H1 (cell line): ENCODE measurements at regions not wholly inside any gene's neighbourhood (a gene's known extent, or its start where the extent isn't known, plus 50 kb on each side); places are given as distances from the start of the nearest gene placed in this dataset.

Experiments used
- CTCF ChIA-PET: fragments of 300-600 bp; sonication (Branson Sonifier 250); formaldehyde crosslinking; loops from one replicate; lab custom pipeline; 2021; ENCODE audit not compliant: partially characterized antibody; lab: Charles Lee
- POLR2A ChIA-PET: fragments of 300-600 bp; sonication (Branson Sonifier 250); formaldehyde crosslinking; loops from one replicate; lab custom pipeline; 2021; ENCODE audit warnings: inconsistent platforms; ENCODE audit not compliant: partially characterized antibody; lab: Charles Lee
- DNase-seq, 2 experiments: peaks; one replicate each; pipeline versions ENCODE4 v3.0.0 to v3.0.0-alpha.2; 2010 to 2022; ENCODE audit warnings: low spot score in 2 of 2, low read depth in 1 of 2, mixed read lengths in 1 of 2
- FAIRE-seq: peaks from 2 replicates; lab custom pipeline; 2011; peaks lifted over from hg19 to GRCh38; lab: Jason Lieb, UNC
- H2AFZ ChIP-seq: 2 replicates; pipeline ENCODE4 v1.8.1; 2012; ENCODE audit warnings: low read length, inconsistent platforms
- H2AK5ac ChIP-seq: 2 replicates; pipeline ENCODE4 v1.6.1; 2013; ENCODE audit warnings: low read depth, low read length
- H2BK120ac ChIP-seq: replicated peaks from 2 replicates; pipeline ENCODE3; 2013; ENCODE audit warnings: low read depth, low read length, inconsistent platforms
- H2BK12ac ChIP-seq: 2 replicates; pipeline ENCODE4 v1.6.1; 2013; ENCODE audit warnings: low read depth, low read length
- H2BK15ac ChIP-seq: 2 replicates; pipeline ENCODE4 v1.6.1; 2013; ENCODE audit warnings: low read length
- H2BK20ac ChIP-seq: 2 replicates; pipeline ENCODE4 v1.6.1; 2013; ENCODE audit warnings: low read length
- H2BK5ac ChIP-seq: 2 replicates; pipeline ENCODE4 v1.6.1; 2013; ENCODE audit warnings: low read depth, low read length
- H3K14ac ChIP-seq: 2 replicates; pipeline ENCODE4 v1.6.1; 2013; ENCODE audit warnings: inconsistent platforms; ENCODE audit not compliant: insufficient read length
- H3K18ac ChIP-seq: 2 replicates; pipeline ENCODE4 v1.6.1; 2013; ENCODE audit warnings: low read length; ENCODE audit errors: extremely low read depth
- H3K23ac ChIP-seq: 2 replicates; pipeline ENCODE4 v1.6.1; 2013; ENCODE audit warnings: inconsistent platforms; ENCODE audit not compliant: insufficient read length
- H3K23me2 ChIP-seq: 2 replicates; pipeline ENCODE4 v1.6.1; 2013; ENCODE audit warnings: low read depth, low read length
- H3K27ac ChIP-seq: 2 replicates; pipeline ENCODE4 v1.6.1; 2011; ENCODE audit warnings: low read depth, low read length, inconsistent platforms
- H3K27me3 ChIP-seq, 4 experiments: replicated peaks in 1 of 4; 1 replicate in 1 of 4; 2 replicates in 3 of 4; pipeline versions ENCODE4 v1.6.1 to v1.8.1; 2011 to 2013; ENCODE audit warnings: low read length in 3 of 4, mild to moderate bottlenecking in 3 of 4, inconsistent platforms in 2 of 4, mixed read lengths in 2 of 4, moderate library complexity in 1 of 4; ENCODE audit not compliant: control insufficient read depth in 3 of 4, insufficient read depth in 3 of 4; ENCODE audit errors: extremely low read depth in 1 of 4
- H3K36me3 ChIP-seq, 4 experiments: 2 replicates each; pipeline versions ENCODE4 v1.6.1 to v1.8.1; 2011 to 2013; ENCODE audit warnings: mild to moderate bottlenecking in 4 of 4, low read length in 3 of 4, moderate library complexity in 2 of 4, control low read depth in 1 of 4, inconsistent platforms in 1 of 4; ENCODE audit not compliant: insufficient read depth in 4 of 4, control insufficient read depth in 2 of 4
- H3K4ac ChIP-seq: replicated peaks from 2 replicates; pipeline ENCODE3; 2013; ENCODE audit warnings: low read length, low read depth, mixed read lengths, inconsistent platforms; ENCODE audit not compliant: insufficient read length
- H3K4me1 ChIP-seq, 4 experiments: replicated peaks in 1 of 4; 1 replicate in 1 of 4; 2 replicates in 3 of 4; pipeline versions ENCODE4 v1.6.1 to v1.8.1; 2011 to 2013; ENCODE audit warnings: low read length in 3 of 4, inconsistent platforms in 2 of 4, mixed read lengths in 1 of 4; ENCODE audit not compliant: insufficient read depth in 4 of 4, control insufficient read depth in 3 of 4
- H3K4me2 ChIP-seq, 2 experiments: 2 replicates each; pipeline versions ENCODE4 v1.6.1 to v1.8.1; 2011 to 2013; ENCODE audit warnings: low read depth in 2 of 2, low read length in 2 of 2, control low read depth in 1 of 2, inconsistent platforms in 1 of 2, mild to moderate bottlenecking in 1 of 2; ENCODE audit not compliant: insufficient read depth in 1 of 2
- H3K4me3 ChIP-seq, 4 experiments: fragments of 200-600, 300-600 bp in 1 of 4; sonication (generic), shearing (Covaris generic), sonication (Bioruptor Twin) in 1 of 4; 2 replicates each; pipeline versions ENCODE4 v1.5.1 to v1.8.1; 2011 to 2016; ENCODE audit warnings: low read length in 4 of 4, low read depth in 3 of 4, control low read depth in 2 of 4, inconsistent platforms in 2 of 4, mild to moderate bottlenecking in 2 of 4, mixed read lengths in 1 of 4, moderate library complexity in 1 of 4; ENCODE audit not compliant: insufficient read depth in 2 of 4; ENCODE audit errors: extremely low read depth in 1 of 4
- H3K56ac ChIP-seq: replicated peaks from 2 replicates; pipeline ENCODE3; 2013; ENCODE audit warnings: low read depth, mild to moderate bottlenecking, mixed read lengths, low read length, inconsistent platforms; ENCODE audit not compliant: insufficient read length
- H3K79me1 ChIP-seq: 2 replicates; pipeline ENCODE4 v1.6.1; 2013; ENCODE audit warnings: low read depth, low read length, control low read depth
- H3K79me2 ChIP-seq, 2 experiments: 2 replicates each; pipeline versions ENCODE4 v1.6.1 to v1.8.1; 2012 to 2013; ENCODE audit warnings: low read length in 2 of 2, mild to moderate bottlenecking in 2 of 2, inconsistent platforms in 1 of 2; ENCODE audit not compliant: insufficient read depth in 2 of 2, control insufficient read depth in 1 of 2
- H3K9ac ChIP-seq, 4 experiments: replicated peaks in 1 of 4; 1 replicate in 1 of 4; 2 replicates in 3 of 4; pipeline versions ENCODE4 v1.6.1 to v1.8.1; 2011 to 2013; ENCODE audit warnings: low read depth in 3 of 4, low read length in 3 of 4, control low read depth in 2 of 4, mild to moderate bottlenecking in 2 of 4, moderate library complexity in 2 of 4, inconsistent platforms in 1 of 4; ENCODE audit errors: extremely low read depth in 1 of 4
- H3K9me3 ChIP-seq, 2 experiments: 2 replicates each; pipeline versions ENCODE4 v1.6.1 to v1.8.1; 2012 to 2013; ENCODE audit warnings: mild to moderate bottlenecking in 2 of 2, moderate library complexity in 2 of 2, control low read depth in 1 of 2, inconsistent platforms in 1 of 2, low read depth in 1 of 2, low read length in 1 of 2, mixed read lengths in 1 of 2; ENCODE audit not compliant: insufficient read depth in 2 of 2
- H4K20me1 ChIP-seq, 2 experiments: replicated peaks in 1 of 2; 2 replicates each; pipeline versions ENCODE3 to v1.8.1; 2011 to 2013; ENCODE audit warnings: inconsistent platforms in 2 of 2, low read length in 2 of 2, mild to moderate bottlenecking in 1 of 2; ENCODE audit not compliant: insufficient read depth in 2 of 2, control insufficient read depth in 1 of 2
- H4K5ac ChIP-seq: 2 replicates; pipeline ENCODE4 v1.6.1; 2013; ENCODE audit warnings: low read length, low read depth, mixed read lengths, inconsistent platforms; ENCODE audit not compliant: insufficient read length
- H4K8ac ChIP-seq: 2 replicates; pipeline ENCODE4 v1.8.0; 2013; ENCODE audit warnings: mild to moderate bottlenecking, moderate library complexity, low read length, inconsistent platforms; ENCODE audit not compliant: insufficient read depth; ENCODE audit errors: extremely low read depth
- H4K91ac ChIP-seq: replicated peaks from 2 replicates; pipeline ENCODE3; 2013; ENCODE audit warnings: low read length, mixed read lengths, inconsistent platforms; ENCODE audit not compliant: insufficient read length
- BCL11A ChIP-seq, 2 experiments: IDR thresholded peaks; one replicate each; pipeline ENCODE4 v1.6.1; 2011; ENCODE audit warnings: low read depth in 2 of 2, low read length in 2 of 2, mild to moderate bottlenecking in 2 of 2
- CBX5 ChIP-seq: fragments of 300-800, 300-1000 bp; sonication (generic); IDR thresholded peaks from 2 replicates; pipeline ENCODE4 v1.7.1; 2016; ENCODE audit warnings: antibody characterized with exemption, low read length, low read depth
- CEBPB ChIP-seq: IDR thresholded peaks from 2 replicates; pipeline ENCODE4 v1.6.1; 2012; ENCODE audit warnings: low read depth, low read length
- CTCF ChIP-seq, 3 experiments: IDR thresholded peaks; 1 replicate in 2 of 3; 2 replicates in 1 of 3; pipeline versions ENCODE4 v1.5.1 to v1.6.1; 2011; ENCODE audit warnings: low read length in 3 of 3, mild to moderate bottlenecking in 3 of 3, inconsistent platforms in 2 of 3, low read depth in 1 of 3, moderate library complexity in 1 of 3; ENCODE audit not compliant: insufficient read depth in 1 of 3; ENCODE audit errors: control extremely low read depth in 1 of 3
- MAX ChIP-seq: IDR thresholded peaks from 2 replicates; pipeline ENCODE4 v1.6.1; 2012; ENCODE audit warnings: inconsistent platforms
- RAD21 ChIP-seq, 2 experiments: IDR thresholded peaks in 1 of 2; conservative IDR thresholded peaks in 1 of 2; 2 replicates each; pipeline ENCODE4 v1.6.1; 2011; ENCODE audit warnings: low read depth in 2 of 2, low read length in 2 of 2, improper control_type of control experiment in 1 of 2, inconsistent platforms in 1 of 2, mild to moderate bottlenecking in 1 of 2, moderate library complexity in 1 of 2
- RBBP5 ChIP-seq: IDR thresholded peaks from 2 replicates; pipeline ENCODE4 v1.7.1; 2012; ENCODE audit warnings: low read depth, mild to moderate bottlenecking, inconsistent platforms, low read length, moderate library complexity, borderline replicate concordance
- SIN3A ChIP-seq, 2 experiments: IDR thresholded peaks in 1 of 2; conservative IDR thresholded peaks in 1 of 2; 2 replicates each; pipeline ENCODE4 v1.6.1; 2011 to 2012; ENCODE audit warnings: low read length in 2 of 2, improper control_type of control experiment in 1 of 2, low read depth in 1 of 2, mild to moderate bottlenecking in 1 of 2
- TCF12 ChIP-seq: IDR thresholded peaks from 2 replicates; pipeline ENCODE4 v1.6.1; 2011; ENCODE audit warnings: low read depth, mild to moderate bottlenecking, low read length
- USF2 ChIP-seq: IDR thresholded peaks from 2 replicates; pipeline ENCODE4 v1.6.1; 2011; ENCODE audit warnings: low read length, improper control_type of control experiment
- WGBS, 2 experiments: shearing (Covaris generic) in 1 of 2; methylation state at CpG; one replicate each; pipeline versions ENCODE4 v1.1.6 to v1.1.7; 2013 to 2015; ENCODE audit warnings: low lambda C conversion rate in 2 of 2, mixed read lengths in 2 of 2, inconsistent platforms in 1 of 2, low coverage in 1 of 2, missing lambda C conversion rate in 1 of 2; ENCODE audit not compliant: insufficient replicate concordance in 2 of 2, insufficient coverage in 1 of 2, insufficient read length in 1 of 2; ENCODE audit errors: extremely low coverage in 1 of 2, missing lambda C conversion rate in 1 of 2; 5-methylcytosine and 5-hydroxymethylcytosine counted together

- Histone ChIP-seq H3K9ac (no peak overlapping the region), H2BK120ac (no peak overlapping the region), H3K4me2 (no peak overlapping the region), H3K36me3 (no peaks in the 10 kb centered on the region), H3K56ac (no peak overlapping the region), H3K18ac (no peak overlapping the region), H4K5ac (no peak overlapping the region), H4K8ac (no peak overlapping the region), H3K79me1 (no peaks in the 10 kb centered on the region), H3K27me3 (no peaks in the 10 kb centered on the region), H3K14ac (no peak overlapping the region), H3K9me3 (no peaks in the 10 kb centered on the region), H4K20me1 (no peaks in the 10 kb centered on the region), H3K23ac (no peak overlapping the region), H3K27ac (no peak overlapping the region), H3K4ac (no peak overlapping the region), H2BK5ac (no peak overlapping the region), H2AK5ac (no peak overlapping the region), H3K4me3 (no peak overlapping the region), H4K91ac (no peak overlapping the region), H3K4me1 (peaks cover 2 to 14% (median 12%) of the 10 kb centered on the region in 4 experiments; a peak in 5 of 7 replicates), H3K23me2 (no peaks in the 10 kb centered on the region), H2BK20ac (no peak overlapping the region), H2AFZ (no peak overlapping the region), H2BK12ac (no peak overlapping the region), H2BK15ac (no peak overlapping the region), H3K79me2 (no peaks in the 10 kb centered on the region)
- FAIRE-seq = no peak
- whole genome bisulfite sequencing, 2 experiments = 84% methylated on average over 2 of the region's 2 CpGs; no CpG with 5 or more reads in 1 of the 2 experiments
- TF ChIP-seq BCL11A (IDR thresholded peaks at IDR 0.05; ENCODE audit: low read depth in 2 of 2, low read length in 2 of 2) = no peak
- no peak for TF ChIP-seq RBBP5
- no peak for TF ChIP-seq CTCF (IDR thresholded peaks at IDR 0.05; ENCODE audit: control extremely low read depth in 1 of 3, insufficient read depth in 1 of 3, low read depth in 1 of 3, low read length in 3 of 3)
- TF ChIP-seq MAX = no peak
- no peak for TF ChIP-seq RAD21 (IDR thresholded peaks at IDR 0.05 in 1 of 2, conservative IDR thresholded peaks at IDR 0.05 in 1 of 2; ENCODE audit: low read depth in 2 of 2, low read length in 2 of 2)
- no peak for TF ChIP-seq CBX5
- TF ChIP-seq USF2 = no peak
- TF ChIP-seq TCF12 = no peak
- TF ChIP-seq SIN3A (conservative IDR thresholded peaks at IDR 0.05 in 1 of 2, IDR thresholded peaks at IDR 0.05 in 1 of 2; ENCODE audit: low read depth in 1 of 2, low read length in 2 of 2) = no peak
- no peak for TF ChIP-seq CEBPB
- ChIA-PET CTCF (no interaction called here), POLR2A (no interaction called here)
- no peak for DNase-seq
These were observed 239.3 kb upstream of the SEMA6A start for GRCh38 chr5:116813906-116814305.
